ENCODE measurements at regions not wholly inside any gene's neighbourhood (a gene's known extent, or its start where the extent isn't known, plus 50 kb on each side); places are given as distances from the start of the nearest gene placed in this dataset.

DNA sequence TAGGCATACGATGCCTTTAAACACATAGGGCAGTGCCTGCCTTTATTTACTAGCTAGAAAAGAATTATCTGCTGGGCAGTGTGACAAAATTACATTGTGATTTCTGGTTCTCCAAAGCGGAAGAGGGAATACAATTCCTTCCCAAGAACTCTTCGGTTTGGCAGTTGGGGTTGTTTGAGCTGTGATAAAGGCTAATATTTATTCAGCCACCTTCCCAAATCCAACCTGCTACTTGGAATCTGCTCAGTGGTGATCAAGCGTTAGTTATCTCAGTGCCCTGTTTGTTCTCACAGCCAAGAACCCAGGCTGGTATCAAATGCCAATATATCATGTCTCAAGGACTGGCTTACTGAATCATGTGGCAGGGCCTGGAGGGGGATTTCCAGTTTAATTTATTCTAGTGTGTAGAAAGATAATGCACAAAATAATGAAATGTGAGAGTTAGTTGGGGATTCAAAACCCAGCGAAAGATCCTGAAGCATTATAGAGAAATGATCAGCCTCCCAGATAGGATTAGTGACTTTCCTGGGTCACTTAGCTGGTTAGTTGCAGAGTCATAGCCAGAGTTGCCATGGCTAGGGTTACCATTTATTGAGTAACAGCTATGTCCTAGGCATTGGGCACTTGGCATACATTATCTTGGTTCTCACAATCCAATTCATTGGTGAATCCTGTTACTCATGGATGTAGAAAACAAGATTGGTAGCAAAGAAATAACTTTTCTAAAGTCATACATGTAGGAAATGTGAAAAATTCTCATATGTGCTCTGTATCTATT, 457.0 kb upstream of the KLF4 start:
- no peak for TF ChIP-seq STAT1 (IDR thresholded peaks at IDR 0.05; ENCODE audit: unreplicated experiment)
- no peak for TF ChIP-seq CREB1 (CRISPR knock-in tag; IDR thresholded peaks at IDR 0.05; ENCODE audit: low read depth)
- TF ChIP-seq, protein P1, sequence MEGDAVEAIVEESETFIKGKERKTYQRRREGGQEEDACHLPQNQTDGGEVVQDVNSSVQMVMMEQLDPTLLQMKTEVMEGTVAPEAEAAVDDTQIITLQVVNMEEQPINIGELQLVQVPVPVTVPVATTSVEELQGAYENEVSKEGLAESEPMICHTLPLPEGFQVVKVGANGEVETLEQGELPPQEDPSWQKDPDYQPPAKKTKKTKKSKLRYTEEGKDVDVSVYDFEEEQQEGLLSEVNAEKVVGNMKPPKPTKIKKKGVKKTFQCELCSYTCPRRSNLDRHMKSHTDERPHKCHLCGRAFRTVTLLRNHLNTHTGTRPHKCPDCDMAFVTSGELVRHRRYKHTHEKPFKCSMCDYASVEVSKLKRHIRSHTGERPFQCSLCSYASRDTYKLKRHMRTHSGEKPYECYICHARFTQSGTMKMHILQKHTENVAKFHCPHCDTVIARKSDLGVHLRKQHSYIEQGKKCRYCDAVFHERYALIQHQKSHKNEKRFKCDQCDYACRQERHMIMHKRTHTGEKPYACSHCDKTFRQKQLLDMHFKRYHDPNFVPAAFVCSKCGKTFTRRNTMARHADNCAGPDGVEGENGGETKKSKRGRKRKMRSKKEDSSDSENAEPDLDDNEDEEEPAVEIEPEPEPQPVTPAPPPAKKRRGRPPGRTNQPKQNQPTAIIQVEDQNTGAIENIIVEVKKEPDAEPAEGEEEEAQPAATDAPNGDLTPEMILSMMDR (conservative IDR thresholded peaks at IDR 0.05; ENCODE audit: low read depth in 2 of 2), result no peak

Data from GM23338 (cell line).